Adrenal gland (tissue), 9 donors: ENCODE measurements at regions not wholly inside any gene's neighbourhood (a gene's known extent, or its start where the extent isn't known, plus 50 kb on each side); places are given as distances from the start of the nearest gene placed in this dataset.
"Not testable (repeated sequence)": the region's sequence is repeated elsewhere in the genome, so short reads cannot be mapped to it uniquely, and the experiment has no call there.

Experiments
- DNase-seq, 7 donors: peaks; one replicate each; pipeline ENCODE4 v3.0.0-alpha.2; 2019 to 2020
- H3K27ac ChIP-seq, 5 donors: fragments of 200-600 bp; sonication (generic) in 4 of 5; 1 replicate in 3 of 5; 2 replicates in 2 of 5; pipeline versions ENCODE4 v1.5.1 to v1.8.0; 2016 to 2020; ENCODE audit warnings: mild to moderate bottlenecking in 1 of 5
- H3K27me3 ChIP-seq: fragments of 200-600 bp; 2 replicates; pipeline ENCODE4 v1.8.0; 2021
- H3K36me3 ChIP-seq, 2 donors: fragments of 200-600 bp; replicated peaks in 1 of 2; 1 replicate in 1 of 2; 2 replicates in 1 of 2; pipeline versions ENCODE4 v1.5.1 to v1.8.0; 2018 to 2022
- H3K4me1 ChIP-seq, 2 donors: fragments of 200-600 bp; replicated peaks in 1 of 2; 1 replicate in 1 of 2; 2 replicates in 1 of 2; pipeline versions ENCODE4 v1.5.1 to v1.8.0; 2018 to 2021
- H3K4me3 ChIP-seq, 4 donors: fragments of 200-600 bp; sonication (generic) in 3 of 4; one replicate each; pipeline ENCODE4 v1.5.1; 2016 to 2018
- H3K9me3 ChIP-seq, 3 donors: fragments of 200-600 bp; sonication (generic) in 1 of 3; replicated peaks in 1 of 3; 1 replicate in 2 of 3; 2 replicates in 1 of 3; pipeline versions ENCODE4 v1.5.1 to v1.8.0; 2016 to 2021
- WGBS, 4 donors: extraction: QIAGEN DNeasy Blood & Tissue Kit in 2 of 4; methylation state at CpG; one replicate each; pipeline versions ENCODE4 v1.1.5 to v1.1.7; 2013 to 2017; 5-methylcytosine and 5-hydroxymethylcytosine counted together
- intact Hi-C, 2 donors: fragments of 100-400 bp; cut with DNase I; formaldehyde crosslinking; loops; one replicate each; pipeline versions ENCODE4 v1.14.1 to v1.15.0; 2022 to 2023
- donor health status: healthy with polysubstance abuse.
- donor health status: Bipolar disorder and iron deficiency.
- donor health status: DM: yes; HTN: yes; CAD: no.
- donor health status: DM: no; HTN: no; CAD: no.
- donor health status: DM: no; HTN: no; CAD: no.

DNA sequence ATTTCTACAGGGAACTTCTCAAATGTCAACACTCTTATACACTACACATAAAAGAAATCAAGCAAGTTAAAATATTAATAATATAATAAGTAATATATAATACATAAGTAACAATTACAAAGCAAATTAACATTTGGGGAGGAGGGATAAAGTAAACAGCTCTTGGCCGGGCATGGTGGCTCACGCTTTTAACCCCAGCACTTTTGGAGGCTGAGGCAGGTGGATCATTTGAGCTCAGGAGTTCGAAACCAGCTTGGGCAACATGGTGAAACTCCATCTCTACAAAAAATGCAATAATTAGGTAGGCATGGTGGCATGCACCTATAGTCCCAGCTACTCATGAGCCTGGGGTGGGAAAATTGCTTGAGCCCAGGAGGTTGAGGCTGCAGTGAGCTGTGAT is 4772.6 kb upstream of the OR11H1 start:
- DNase-seq, H3K4me3 ChIP-seq, H3K9me3 ChIP-seq, H3K27me3 ChIP-seq, H3K4me1 ChIP-seq, H3K36me3 ChIP-seq, H3K27ac ChIP-seq, intact Hi-C loops: not testable (repeated sequence)
- whole genome bisulfite sequencing, 4 donors, result 41 to 44% (median 41%) methylated on average over 3 of the region's 3 CpGs

DNA sequence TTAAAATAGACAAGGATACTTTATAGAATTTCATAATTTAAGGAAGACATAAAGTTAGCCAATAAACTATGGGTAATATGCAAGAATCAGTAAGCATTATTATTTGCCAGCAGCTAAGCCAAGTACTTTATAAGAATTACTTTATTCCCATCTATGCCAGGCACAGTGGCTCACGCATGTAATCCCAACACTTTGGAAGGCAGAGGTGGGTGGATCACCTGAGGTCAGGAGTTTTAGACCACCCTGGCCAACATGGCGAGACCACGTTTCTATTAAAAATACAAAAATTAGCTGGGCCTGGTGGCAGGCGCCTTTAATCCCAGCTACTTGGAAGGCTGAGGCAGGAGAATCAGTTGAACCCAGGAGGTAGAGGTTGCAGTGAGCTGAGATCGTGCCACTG is 4767.6 kb upstream of the OR11H1 start:
- H3K27me3 ChIP-seq, DNase-seq, H3K4me3 ChIP-seq, H3K4me1 ChIP-seq, H3K9me3 ChIP-seq, H3K36me3 ChIP-seq, H3K27ac ChIP-seq, intact Hi-C loops: not testable (repeated sequence)
- WGBS, 4 donors, result 40 to 46% (median 43%) methylated on average over 5 of the region's 5 CpGs

DNA sequence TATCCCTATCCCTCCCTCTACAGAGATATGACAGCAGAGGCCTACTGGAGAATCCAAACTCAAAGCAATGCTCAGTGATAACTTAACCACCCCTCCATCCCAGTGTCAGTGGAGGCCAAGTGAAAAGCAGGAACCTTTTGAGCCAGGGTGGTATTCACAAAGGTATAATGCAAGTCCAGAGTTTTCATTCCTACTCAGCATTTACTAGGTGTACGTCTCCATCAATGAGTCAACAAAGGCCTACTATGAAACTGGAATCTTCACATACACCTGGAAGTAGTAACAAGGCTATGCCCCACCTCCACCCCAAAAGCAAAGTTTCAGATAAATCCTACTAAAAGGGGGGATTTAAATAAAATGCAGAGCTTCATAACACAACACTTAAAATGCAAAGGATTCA is 4761.7 kb upstream of the OR11H1 start:
- H3K27me3 ChIP-seq, intact Hi-C loops, H3K4me3 ChIP-seq, H3K4me1 ChIP-seq, H3K27ac ChIP-seq, DNase-seq, H3K36me3 ChIP-seq, H3K9me3 ChIP-seq: not testable (repeated sequence)
- 59 to 74% (median 66%) methylated on average over 1 of the region's 1 CpG for whole genome bisulfite sequencing, 4 donors

DNA sequence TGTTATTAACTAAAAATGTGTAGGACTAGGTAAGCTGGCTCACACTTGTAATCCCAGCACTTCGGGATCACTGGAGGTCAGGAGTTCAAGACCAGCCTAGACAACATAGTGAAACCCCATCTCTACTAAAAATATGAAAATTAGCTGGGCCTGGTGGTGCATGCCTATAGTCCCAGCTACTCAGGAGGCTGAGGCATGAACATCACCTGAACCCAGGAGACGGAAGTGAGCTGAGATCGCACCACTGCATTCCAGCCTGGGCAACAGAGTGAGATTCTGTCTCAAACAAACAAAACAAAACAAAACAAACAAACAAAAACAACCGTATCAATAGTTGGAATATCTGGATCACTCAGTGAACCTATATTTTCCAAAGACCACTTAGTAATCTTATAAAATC is 4759.1 kb upstream of the OR11H1 start:
- H3K27ac ChIP-seq, H3K4me3 ChIP-seq, H3K4me1 ChIP-seq, H3K36me3 ChIP-seq, H3K9me3 ChIP-seq, H3K27me3 ChIP-seq, intact Hi-C loops, DNase-seq: not testable (repeated sequence)
- WGBS, 4 donors, result 68 to 79% (median 70%) methylated on average over 4 of the region's 4 CpGs

DNA sequence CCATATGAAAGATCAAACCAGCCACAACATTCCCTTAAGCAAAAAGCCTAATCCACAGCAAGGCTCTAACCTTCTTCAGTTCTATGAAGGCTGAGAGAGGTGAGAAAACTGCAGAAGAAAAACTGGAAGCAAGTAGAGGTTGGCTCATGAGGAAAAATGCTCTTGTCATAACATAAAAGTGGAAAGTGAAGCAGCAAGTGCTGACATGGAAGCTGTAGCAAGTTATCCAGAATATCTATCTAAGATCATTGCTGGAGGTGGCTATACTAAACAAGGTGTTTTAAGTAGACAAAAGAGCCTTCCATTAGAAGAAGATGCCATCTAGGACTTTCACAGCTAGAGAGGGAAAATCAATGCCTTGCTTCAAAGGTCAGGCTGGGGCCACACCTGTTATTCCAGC is 4756.2 kb upstream of the OR11H1 start:
- DNase-seq, H3K27me3 ChIP-seq, H3K36me3 ChIP-seq, H3K9me3 ChIP-seq, H3K4me1 ChIP-seq, intact Hi-C loops, H3K27ac ChIP-seq, H3K4me3 ChIP-seq: not testable (repeated sequence)

DNA sequence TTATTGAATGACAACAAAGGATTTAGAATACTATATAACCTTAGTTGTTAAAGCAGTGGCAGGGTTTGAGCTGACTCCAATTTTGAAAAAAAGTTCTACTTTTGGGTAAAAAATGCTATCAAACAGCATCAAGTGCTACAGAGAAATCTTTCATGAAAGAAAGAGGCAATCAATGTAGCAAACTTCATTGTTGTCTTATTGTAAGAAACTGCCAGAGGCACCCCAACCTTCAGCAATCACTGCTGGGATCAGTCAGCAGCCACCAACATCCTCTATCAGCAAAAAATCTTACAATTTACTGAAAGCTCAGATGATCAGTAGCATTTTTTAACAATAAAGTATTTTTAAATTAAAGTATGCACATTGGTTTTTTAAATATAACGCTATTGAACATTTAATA is 4754.7 kb upstream of the OR11H1 start:
- H3K27ac ChIP-seq, H3K27me3 ChIP-seq, H3K4me3 ChIP-seq, intact Hi-C loops, DNase-seq, H3K4me1 ChIP-seq, H3K36me3 ChIP-seq, H3K9me3 ChIP-seq: not testable (repeated sequence)
- WGBS, 4 donors, result 19 to 62% (median 48%) methylated on average over 1 of the region's 1 CpG; no CpG with 5 or more reads in 1 of the 4 donors

DNA sequence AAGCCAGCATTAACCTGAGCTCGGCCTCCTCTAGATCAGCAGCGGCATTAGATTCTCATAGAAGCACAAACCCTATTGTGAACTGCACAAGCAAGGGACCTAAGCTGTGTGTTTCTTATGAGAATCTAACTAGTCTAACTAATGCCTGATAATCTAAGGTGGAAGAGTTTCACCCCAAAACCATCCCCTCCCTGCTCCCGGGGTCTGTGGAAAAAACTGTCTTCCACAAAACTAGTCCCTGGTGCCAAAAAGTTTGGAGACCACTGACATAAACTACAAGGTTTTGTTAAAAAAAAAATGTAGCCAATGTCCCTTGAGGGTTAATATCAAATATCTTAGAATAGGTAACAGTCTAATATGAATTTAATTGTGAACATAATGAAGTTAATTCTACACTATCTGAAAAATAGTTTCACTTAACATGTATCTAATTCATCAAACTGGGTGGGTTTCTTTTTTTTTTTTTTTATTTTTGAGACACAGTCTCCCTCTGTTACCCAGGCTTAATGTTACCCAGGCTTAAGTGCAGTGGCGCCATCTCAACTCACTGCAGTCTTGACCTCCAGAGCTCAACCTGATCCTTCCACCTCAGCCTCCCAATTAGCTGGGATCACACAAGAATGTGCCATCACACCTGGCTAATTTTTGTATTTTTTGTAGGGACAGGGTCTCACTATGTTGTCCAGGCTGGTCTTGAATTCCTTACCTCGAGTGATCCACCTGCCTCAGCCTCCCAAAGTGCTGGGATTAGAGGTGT is 4752.2 kb upstream of the OR11H1 start:
- H3K27ac ChIP-seq, H3K4me1 ChIP-seq, H3K36me3 ChIP-seq, H3K27me3 ChIP-seq, intact Hi-C loops, H3K4me3 ChIP-seq, DNase-seq, H3K9me3 ChIP-seq: not testable (repeated sequence)
- 45 to 49% (median 48%) methylated on average over 5 of the region's 5 CpGs for WGBS, 4 donors

DNA sequence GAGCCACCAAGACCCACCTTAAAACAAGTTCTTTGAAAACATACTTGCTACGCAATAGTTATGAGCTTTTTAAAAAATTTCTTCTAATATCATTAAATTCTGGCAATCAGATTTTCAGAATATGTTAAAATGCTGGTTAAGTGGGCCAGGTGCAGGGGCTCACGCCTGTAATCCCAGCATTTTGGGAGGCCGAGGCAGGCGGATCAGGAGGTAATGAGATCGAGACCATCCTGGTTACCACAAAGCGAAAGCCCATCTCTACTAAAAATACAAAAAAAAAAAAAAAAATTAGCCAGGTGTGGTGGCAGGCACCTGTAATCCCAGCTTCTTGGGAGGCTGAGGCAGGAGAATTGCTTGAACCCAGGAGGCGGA is 4751.6 kb upstream of the OR11H1 start:
- H3K9me3 ChIP-seq, H3K4me1 ChIP-seq, H3K36me3 ChIP-seq, intact Hi-C loops, H3K27me3 ChIP-seq, H3K27ac ChIP-seq, H3K4me3 ChIP-seq, DNase-seq: not testable (repeated sequence)
- WGBS, 4 donors, result 50 to 59% (median 55%) methylated on average over 7 of the region's 7 CpGs

DNA sequence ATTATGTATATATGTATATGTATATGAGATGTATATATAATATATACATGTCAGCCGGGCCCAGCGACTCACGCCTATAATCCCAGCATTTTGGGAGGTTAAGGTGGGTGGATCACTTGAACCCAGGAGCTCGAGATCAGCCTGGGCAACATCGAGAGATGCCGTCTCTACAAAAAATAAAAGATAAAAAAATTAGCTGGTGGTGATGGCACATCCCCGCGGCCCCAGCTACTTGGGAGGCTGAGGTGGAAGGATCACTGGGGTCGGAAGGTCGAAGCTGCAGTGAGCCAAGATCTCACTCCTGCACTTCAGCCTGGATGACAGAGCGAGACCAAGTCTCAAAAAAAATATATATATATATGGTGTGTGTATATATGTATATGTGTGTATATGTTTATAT is 4750.3 kb upstream of the OR11H1 start:
- H3K27ac ChIP-seq, H3K4me1 ChIP-seq, H3K9me3 ChIP-seq, H3K4me3 ChIP-seq, DNase-seq, intact Hi-C loops, H3K27me3 ChIP-seq, H3K36me3 ChIP-seq: not testable (repeated sequence)
- 71 to 74% (median 72%) methylated on average over 11 of the region's 11 CpGs for WGBS, 4 donors
